HCT116 (cell line): ENCODE measurements at regions not wholly inside any gene's neighbourhood (a gene's known extent, or its start where the extent isn't known, plus 50 kb on each side); places are given as distances from the start of the nearest gene placed in this dataset.

Experiments
- ATAC-seq: fragments of 200-7000 bp; cut with Tn5 transposase; 2 replicates; pipeline ENCODE4 v1.9.1; 2020; ENCODE audit warnings: mild to moderate bottlenecking, moderate library complexity
- BruUV-seq: library from RNA; stranded (reverse); fragments of 400-500 nt; replicated peaks from 2 replicates; lab custom pipeline; 2021; lab: Mats Ljungman, UMichigan
- CTCF ChIA-PET: fragments of 300-600 bp; sonication (Branson Sonifier 250); formaldehyde crosslinking; loops from one replicate; lab custom pipeline; 2021; ENCODE audit warnings: antibody characterized with exemption; lab: Charles Lee
- POLR2A ChIA-PET: fragments of 300-600, 350-600 bp; sonication (Branson Sonifier 250); formaldehyde crosslinking; loops from one replicate; lab custom pipeline; 2021; ENCODE audit warnings: antibody characterized with exemption; lab: Charles Lee
- RAD21 ChIA-PET, 2 experiments: fragments of 300-600 bp; sonication (Branson Sonifier 250); formaldehyde crosslinking; loops; one replicate each; lab custom pipeline; 2023; ENCODE audit warnings: low total read pairs in 2 of 2; ENCODE audit not compliant: uncharacterized antibody in 2 of 2, unreplicated experiment in 2 of 2, low non-redundant PET in 1 of 2; lab: Charles Lee
- DNase-seq: peaks from one replicate; pipeline ENCODE4 v3.0.0-alpha.2; 2010; ENCODE audit warnings: low read depth, low spot score
- H2AFZ ChIP-seq: fragments of 200-600 bp; shearing (Covaris generic), sonication (generic); 2 replicates; pipeline ENCODE4 v1.6.1; 2017; ENCODE audit warnings: low read depth, mixed run types, mixed read lengths, antibody characterized with exemption, low read length; ENCODE audit not compliant: poor library complexity, severe bottlenecking
- H3K27ac ChIP-seq: 2 replicates; pipeline ENCODE4 v1.5.1; 2012; ENCODE audit warnings: low read depth, low read length
- H3K27me3 ChIP-seq: fragments of 200-600 bp; sonication (generic); 2 replicates; pipeline ENCODE4 v1.6.1; 2016; ENCODE audit warnings: mixed run types, low read length, mixed read lengths; ENCODE audit not compliant: insufficient read depth
- H3K36me3 ChIP-seq, 2 experiments: fragments of 200-500 bp in 1 of 2; fragments of 200-600 bp in 1 of 2; sonication (Bioruptor generic) in 1 of 2; sonication (generic) in 1 of 2; 2 replicates each; pipeline versions ENCODE4 v1.5.1 to v1.6.1; 2014 to 2016; ENCODE audit warnings: low read length in 2 of 2, inconsistent platforms in 1 of 2, mixed read lengths in 1 of 2, mixed run types in 1 of 2; ENCODE audit not compliant: insufficient read depth in 2 of 2, control insufficient read depth in 1 of 2
- H3K4me1 ChIP-seq, 2 experiments: fragments of 200-600 bp in 1 of 2; sonication (generic) in 1 of 2; 2 replicates each; pipeline versions ENCODE4 v1.5.1 to v1.6.1; 2012 to 2017; ENCODE audit warnings: low read length in 2 of 2, inconsistent platforms in 1 of 2, mild to moderate bottlenecking in 1 of 2, mixed read lengths in 1 of 2, mixed run types in 1 of 2, moderate library complexity in 1 of 2; ENCODE audit not compliant: insufficient read depth in 2 of 2, control insufficient read depth in 1 of 2
- H3K4me2 ChIP-seq: fragments of 200-600 bp; sonication (generic); 2 replicates; pipeline ENCODE4 v1.6.1; 2017; ENCODE audit warnings: mixed run types, low read length, mixed read lengths
- H3K4me3 ChIP-seq, 2 experiments: fragments of 200-600 bp in 1 of 2; sonication (generic) in 1 of 2; replicated peaks in 1 of 2; 2 replicates each; pipeline ENCODE4 v1.5.1; 2011 to 2016; ENCODE audit warnings: low read length in 2 of 2, control low read depth in 1 of 2, low read depth in 1 of 2, mild to moderate bottlenecking in 1 of 2, mixed read lengths in 1 of 2, mixed run types in 1 of 2
- H3K79me2 ChIP-seq: fragments of 200-600 bp; sonication (generic); 2 replicates; pipeline ENCODE4 v1.6.1; 2017; ENCODE audit warnings: mild to moderate bottlenecking, mixed run types, low read length, moderate library complexity, mixed read lengths; ENCODE audit not compliant: insufficient read depth
- H3K9ac ChIP-seq: fragments of 200-600 bp; sonication (generic); 2 replicates; pipeline ENCODE4 v1.6.1; 2016; ENCODE audit warnings: low read length, mixed read lengths
- H3K9me2 ChIP-seq: fragments of 200-600 bp; sonication (generic), shearing (Covaris generic); 2 replicates; pipeline ENCODE4 v1.6.1; 2017; ENCODE audit warnings: mixed run types, mild to moderate bottlenecking, moderate library complexity; ENCODE audit not compliant: insufficient read depth
- H3K9me3 ChIP-seq, 2 experiments: fragments of 200-500 bp in 1 of 2; fragments of 200-600 bp in 1 of 2; sonication (Bioruptor generic) in 1 of 2; sonication (generic) in 1 of 2; 2 replicates each; pipeline ENCODE4 v1.6.1; 2014 to 2017; ENCODE audit warnings: low read length in 2 of 2, mixed read lengths in 2 of 2, inconsistent platforms in 1 of 2, low read depth in 1 of 2, mild to moderate bottlenecking in 1 of 2, mixed run types in 1 of 2, moderate library complexity in 1 of 2; ENCODE audit not compliant: control insufficient read depth in 1 of 2, insufficient read depth in 1 of 2
- H4K20me1 ChIP-seq: fragments of 200-600 bp; sonication (generic), shearing (Covaris generic); 2 replicates; pipeline ENCODE4 v1.6.1; 2017; ENCODE audit warnings: mixed run types, mild to moderate bottlenecking, moderate library complexity; ENCODE audit not compliant: insufficient read depth
- CBX3 ChIP-seq: IDR thresholded peaks from 2 replicates; pipeline ENCODE4 v1.6.1; 2012; ENCODE audit warnings: low read depth
- EZH2 ChIP-seq: fragments of 200-600 bp; sonication (generic); IDR thresholded peaks from 2 replicates; pipeline ENCODE4 v1.6.1; 2017; ENCODE audit warnings: antibody characterized with exemption, mixed run types
- EZH2phosphoT487 ChIP-seq: fragments of 200-600 bp; IDR thresholded peaks from 2 replicates; pipeline ENCODE4 v1.6.1; 2018; ENCODE audit warnings: antibody characterized with exemption, borderline replicate concordance
- FOSL1 ChIP-seq: IDR thresholded peaks from 2 replicates; pipeline ENCODE4 v1.6.1; 2012; ENCODE audit warnings: low read depth
- JUND ChIP-seq: IDR thresholded peaks from 2 replicates; pipeline ENCODE4 v1.6.1; 2012
- POLR2A ChIP-seq: IDR thresholded peaks from 2 replicates; pipeline ENCODE4 v1.7.0; 2011; ENCODE audit warnings: borderline replicate concordance; ENCODE audit not compliant: insufficient read depth, insufficient read length; ENCODE audit errors: extremely low read depth
- POLR2AphosphoS5 ChIP-seq: IDR thresholded peaks from 2 replicates; pipeline ENCODE4 v1.6.1; 2011; ENCODE audit warnings: mild to moderate bottlenecking, low read depth, low read length, moderate library complexity
- RAD21 ChIP-seq: IDR thresholded peaks from 2 replicates; pipeline ENCODE4 v1.6.1; 2012; ENCODE audit warnings: low read depth, mild to moderate bottlenecking
- SIN3A ChIP-seq: IDR thresholded peaks from 2 replicates; pipeline ENCODE4 v1.6.1; 2012; ENCODE audit warnings: low read depth
- SRF ChIP-seq: IDR thresholded peaks from 2 replicates; pipeline ENCODE4 v1.6.1; 2012; ENCODE audit warnings: low read depth
- TCF7L2 ChIP-seq: IDR thresholded peaks from 2 replicates; pipeline ENCODE4 v1.7.0; 2011; ENCODE audit warnings: borderline replicate concordance, inconsistent platforms; ENCODE audit not compliant: insufficient read depth, insufficient read length; ENCODE audit errors: extremely low read depth
- YY1 ChIP-seq: IDR thresholded peaks from 2 replicates; pipeline ENCODE4 v1.6.1; 2011; ENCODE audit warnings: low read length, low read depth, moderate library complexity, mild to moderate bottlenecking; ENCODE audit not compliant: insufficient replicate concordance; ENCODE audit errors: extremely low read depth
- ZFX ChIP-seq: fragments of 450-650 bp; IDR thresholded peaks from 2 replicates; pipeline ENCODE4 v1.6.1; 2017
- ZNF274 ChIP-seq: fragments of 200-500 bp; sonication (Bioruptor generic); IDR thresholded peaks from 2 replicates; pipeline ENCODE4 v1.6.1; 2014; ENCODE audit warnings: mild to moderate bottlenecking, low read depth, low read length, inconsistent platforms
- intact Hi-C: fragments of 100-400 bp; cut with micrococcal nuclease; formaldehyde crosslinking; loops from 2 replicates; pipeline ENCODE4 v1.10.0; 2022
- TF ChIP-seq, protein P1 (sequence below): IDR thresholded peaks from 2 replicates; pipeline ENCODE4 v1.6.1; 2012; ENCODE audit warnings: low read depth
- TF ChIP-seq, protein P2 (sequence below): IDR thresholded peaks from 2 replicates; pipeline ENCODE4 v1.6.1; 2012
- TF ChIP-seq, protein P3 (sequence below), 3 experiments: fragments of 200-600 bp in 1 of 3; sonication (generic) in 1 of 3; IDR thresholded peaks in 2 of 3; conservative IDR thresholded peaks in 1 of 3; 2 replicates each; pipeline ENCODE4 v1.5.1; 2012 to 2017; ENCODE audit warnings: low read depth in 2 of 3, low read length in 2 of 3, antibody characterized with exemption in 1 of 3, borderline replicate concordance in 1 of 3, control low read depth in 1 of 3, mild to moderate bottlenecking in 1 of 3, mixed read lengths in 1 of 3, mixed run types in 1 of 3, moderate library complexity in 1 of 3; ENCODE audit not compliant: insufficient read depth in 1 of 3

DNA sequence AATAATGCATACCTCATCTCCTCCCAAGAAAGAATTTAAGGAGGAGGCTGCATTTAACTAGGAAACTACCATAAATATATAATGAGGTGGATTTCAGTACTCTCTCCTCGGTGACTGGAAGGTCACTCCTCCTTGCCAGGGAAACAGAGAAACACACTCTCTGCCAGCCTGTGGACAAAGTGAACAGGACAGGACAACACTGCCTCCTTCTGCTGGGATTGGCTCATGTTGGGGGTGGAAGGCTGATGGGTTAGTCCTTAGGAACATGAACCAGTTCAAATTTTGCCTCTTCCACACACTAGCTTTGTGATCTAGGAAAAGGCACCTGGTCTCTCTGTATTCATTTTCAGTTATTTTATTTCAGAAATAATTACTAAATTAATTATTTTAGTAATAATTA is 50.6 kb upstream of the STEAP4 start:
- no peak for TF ChIP-seq POLR2A
- TF ChIP-seq EZH2phosphoT487 = no peak
- TF ChIP-seq FOSL1 = no peak
- no peak for TF ChIP-seq JUND
- no peak for TF ChIP-seq ZNF274
- TF ChIP-seq RAD21 = peak; percentile 72
- TF ChIP-seq, protein P1, sequence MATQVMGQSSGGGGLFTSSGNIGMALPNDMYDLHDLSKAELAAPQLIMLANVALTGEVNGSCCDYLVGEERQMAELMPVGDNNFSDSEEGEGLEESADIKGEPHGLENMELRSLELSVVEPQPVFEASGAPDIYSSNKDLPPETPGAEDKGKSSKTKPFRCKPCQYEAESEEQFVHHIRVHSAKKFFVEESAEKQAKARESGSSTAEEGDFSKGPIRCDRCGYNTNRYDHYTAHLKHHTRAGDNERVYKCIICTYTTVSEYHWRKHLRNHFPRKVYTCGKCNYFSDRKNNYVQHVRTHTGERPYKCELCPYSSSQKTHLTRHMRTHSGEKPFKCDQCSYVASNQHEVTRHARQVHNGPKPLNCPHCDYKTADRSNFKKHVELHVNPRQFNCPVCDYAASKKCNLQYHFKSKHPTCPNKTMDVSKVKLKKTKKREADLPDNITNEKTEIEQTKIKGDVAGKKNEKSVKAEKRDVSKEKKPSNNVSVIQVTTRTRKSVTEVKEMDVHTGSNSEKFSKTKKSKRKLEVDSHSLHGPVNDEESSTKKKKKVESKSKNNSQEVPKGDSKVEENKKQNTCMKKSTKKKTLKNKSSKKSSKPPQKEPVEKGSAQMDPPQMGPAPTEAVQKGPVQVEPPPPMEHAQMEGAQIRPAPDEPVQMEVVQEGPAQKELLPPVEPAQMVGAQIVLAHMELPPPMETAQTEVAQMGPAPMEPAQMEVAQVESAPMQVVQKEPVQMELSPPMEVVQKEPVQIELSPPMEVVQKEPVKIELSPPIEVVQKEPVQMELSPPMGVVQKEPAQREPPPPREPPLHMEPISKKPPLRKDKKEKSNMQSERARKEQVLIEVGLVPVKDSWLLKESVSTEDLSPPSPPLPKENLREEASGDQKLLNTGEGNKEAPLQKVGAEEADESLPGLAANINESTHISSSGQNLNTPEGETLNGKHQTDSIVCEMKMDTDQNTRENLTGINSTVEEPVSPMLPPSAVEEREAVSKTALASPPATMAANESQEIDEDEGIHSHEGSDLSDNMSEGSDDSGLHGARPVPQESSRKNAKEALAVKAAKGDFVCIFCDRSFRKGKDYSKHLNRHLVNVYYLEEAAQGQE = no peak
- TF ChIP-seq SIN3A = no peak
- TF ChIP-seq SRF = no peak
- no peak for TF ChIP-seq CBX3
- no peak for TF ChIP-seq EZH2
- TF ChIP-seq, protein P2, sequence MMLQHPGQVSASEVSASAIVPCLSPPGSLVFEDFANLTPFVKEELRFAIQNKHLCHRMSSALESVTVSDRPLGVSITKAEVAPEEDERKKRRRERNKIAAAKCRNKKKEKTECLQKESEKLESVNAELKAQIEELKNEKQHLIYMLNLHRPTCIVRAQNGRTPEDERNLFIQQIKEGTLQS = no peak
- TF ChIP-seq, protein P3, sequence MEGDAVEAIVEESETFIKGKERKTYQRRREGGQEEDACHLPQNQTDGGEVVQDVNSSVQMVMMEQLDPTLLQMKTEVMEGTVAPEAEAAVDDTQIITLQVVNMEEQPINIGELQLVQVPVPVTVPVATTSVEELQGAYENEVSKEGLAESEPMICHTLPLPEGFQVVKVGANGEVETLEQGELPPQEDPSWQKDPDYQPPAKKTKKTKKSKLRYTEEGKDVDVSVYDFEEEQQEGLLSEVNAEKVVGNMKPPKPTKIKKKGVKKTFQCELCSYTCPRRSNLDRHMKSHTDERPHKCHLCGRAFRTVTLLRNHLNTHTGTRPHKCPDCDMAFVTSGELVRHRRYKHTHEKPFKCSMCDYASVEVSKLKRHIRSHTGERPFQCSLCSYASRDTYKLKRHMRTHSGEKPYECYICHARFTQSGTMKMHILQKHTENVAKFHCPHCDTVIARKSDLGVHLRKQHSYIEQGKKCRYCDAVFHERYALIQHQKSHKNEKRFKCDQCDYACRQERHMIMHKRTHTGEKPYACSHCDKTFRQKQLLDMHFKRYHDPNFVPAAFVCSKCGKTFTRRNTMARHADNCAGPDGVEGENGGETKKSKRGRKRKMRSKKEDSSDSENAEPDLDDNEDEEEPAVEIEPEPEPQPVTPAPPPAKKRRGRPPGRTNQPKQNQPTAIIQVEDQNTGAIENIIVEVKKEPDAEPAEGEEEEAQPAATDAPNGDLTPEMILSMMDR (IDR thresholded peaks at IDR 0.05 in 2 of 3, conservative IDR thresholded peaks at IDR 0.05 in 1 of 3; ENCODE audit: borderline replicate concordance in 1 of 3, insufficient read depth in 1 of 3, low read depth in 2 of 3, low read length in 2 of 3) = peak; percentile 26 to 57 (median 39); a peak in 5 of 6 replicates
- TF ChIP-seq ZFX = no peak
- TF ChIP-seq POLR2AphosphoS5 = no peak
- no peak for TF ChIP-seq TCF7L2
- no peak for TF ChIP-seq YY1
- ChIA-PET RAD21 (interaction anchor here (0.7 to 2.0 kb wide), 4 partner anchors 12 to 1903 kb away, joined by 3 to 18 read pairs (median 6); no protein-coding TSS in a partner anchor), CTCF (interaction anchor here (1.1 to 7.7 kb wide), 3 partner anchors 12 to 120 kb away, joined by 3 to 63 read pairs (median 5); no protein-coding TSS in a partner anchor), POLR2A (no interaction called here)
- H3K36me3 ChIP-seq = no peaks in the 10 kb centered on the region
- no peak overlapping the region for H3K4me2 ChIP-seq
- H3K27ac ChIP-seq = no peak overlapping the region
- no peak overlapping the region for H3K4me3 ChIP-seq
- no peaks in the 10 kb centered on the region for H4K20me1 ChIP-seq
- no TSS peak for BruUV-seq
- H3K9me3 ChIP-seq = peaks cover 0 to 6% of the 10 kb centered on the region in 2 experiments; a peak in 1 of 4 replicates
- H3K9ac ChIP-seq = no peak overlapping the region
- no peaks in the 10 kb centered on the region for H3K79me2 ChIP-seq
- no peak overlapping the region for H2AFZ ChIP-seq
- no peaks in the 10 kb centered on the region for H3K4me1 ChIP-seq
- no peaks in the 10 kb centered on the region for H3K9me2 ChIP-seq
- no peak for DNase-seq
- ATAC-seq = peak; percentile 95
- intact Hi-C loops = loop anchor here (10.0 kb wide), 1 partner anchor 562 kb away; no protein-coding TSS in a partner anchor
- no peaks in the 10 kb centered on the region for H3K27me3 ChIP-seq
